M059J (cell line): ENCODE measurements at regions not wholly inside any gene's neighbourhood (a gene's known extent, or its start where the extent isn't known, plus 50 kb on each side); places are given as distances from the start of the nearest gene placed in this dataset.

Experiments
- DNase-seq: peaks from one replicate; pipeline ENCODE4 v3.0.0-alpha.2; 2012; ENCODE audit warnings: low read depth

- DNase-seq, result no peak
Observed at GRCh38 chr1:72937905-72938304, 655.6 kb upstream of the NEGR1 start.

- DNase-seq, result no peak
Observed at GRCh38 chr1:72936942-72937341, 654.6 kb upstream of the NEGR1 start.

GRCh38 chr1:72936151-72936740 lies 653.9 kb upstream of the NEGR1 start:
- no peak for DNase-seq

- no peak for DNase-seq
Observed at GRCh38 chr1:72932025-72932424, 649.7 kb upstream of the NEGR1 start.

- DNase-seq, result no peak
Observed at GRCh38 chr1:72930528-72930927, 648.2 kb upstream of the NEGR1 start.

- no peak for DNase-seq
Observed at GRCh38 chr1:72918940-72919339, 636.6 kb upstream of the NEGR1 start.

GRCh38 chr1:72917920-72918319 lies 635.6 kb upstream of the NEGR1 start:
- DNase-seq, result no peak

- DNase-seq, result no peak
Observed at GRCh38 chr1:72915581-72915980, 633.2 kb upstream of the NEGR1 start.

- DNase-seq, result no peak
Observed at GRCh38 chr1:72911656-72912055, 629.3 kb upstream of the NEGR1 start.

GRCh38 chr1:72896256-72896655 lies 613.9 kb upstream of the NEGR1 start:
- DNase-seq, result no peak

GRCh38 chr1:72892461-72892860 lies 610.1 kb upstream of the NEGR1 start:
- DNase-seq, result no peak

- no peak for DNase-seq
Observed at GRCh38 chr1:72891976-72892375, 609.6 kb upstream of the NEGR1 start.

GRCh38 chr1:72885841-72886240 lies 603.5 kb upstream of the NEGR1 start:
- no peak for DNase-seq

GRCh38 chr1:72885017-72885416 lies 602.7 kb upstream of the NEGR1 start:
- DNase-seq, result no peak

GRCh38 chr1:72869873-72870272 lies 587.5 kb upstream of the NEGR1 start:
- no peak for DNase-seq

GRCh38 chr1:72869441-72869840 lies 587.1 kb upstream of the NEGR1 start:
- DNase-seq, result no peak

GRCh38 chr1:72851597-72851996 lies 569.3 kb upstream of the NEGR1 start:
- no peak for DNase-seq

GRCh38 chr1:72848997-72849396 lies 566.7 kb upstream of the NEGR1 start:
- no peak for DNase-seq

GRCh38 chr1:72847651-72848050 lies 565.3 kb upstream of the NEGR1 start:
- no peak for DNase-seq

- no peak for DNase-seq
Observed at GRCh38 chr1:72846476-72847278, 564.3 kb upstream of the NEGR1 start.

GRCh38 chr1:72845981-72846380 lies 563.6 kb upstream of the NEGR1 start:
- DNase-seq, result no peak

- peak; percentile 4 for DNase-seq
Observed at GRCh38 chr1:72845381-72845780, 563.0 kb upstream of the NEGR1 start.

- DNase-seq, result peak; percentile 1
Observed at GRCh38 chr1:72837781-72838180, 555.4 kb upstream of the NEGR1 start.
